H1 (cell line): ENCODE measurements at regions not wholly inside any gene's neighbourhood (a gene's known extent, or its start where the extent isn't known, plus 50 kb on each side); places are given as distances from the start of the nearest gene placed in this dataset.

Source experiments
- EP300 ChIP-seq, 2 experiments: IDR thresholded peaks; 1 replicate in 1 of 2; 2 replicates in 1 of 2; pipeline ENCODE4 v1.6.1; 2011 to 2012; ENCODE audit warnings: low read depth in 2 of 2, low read length in 2 of 2, mild to moderate bottlenecking in 2 of 2, borderline replicate concordance in 1 of 2, inconsistent platforms in 1 of 2, moderate library complexity in 1 of 2
- POLR2A ChIP-seq, 2 experiments: IDR thresholded peaks; 1 replicate in 1 of 2; 2 replicates in 1 of 2; pipeline ENCODE4 v1.6.1; 2011; ENCODE audit warnings: low read depth in 2 of 2, low read length in 2 of 2, mild to moderate bottlenecking in 2 of 2; ENCODE audit errors: control extremely low read depth in 1 of 2
- POU5F1 ChIP-seq: IDR thresholded peaks from 2 replicates; pipeline ENCODE4 v1.6.1; 2011; ENCODE audit warnings: low read depth, mild to moderate bottlenecking, low read length, moderate library complexity
- RAD21 ChIP-seq, 2 experiments: IDR thresholded peaks in 1 of 2; conservative IDR thresholded peaks in 1 of 2; 2 replicates each; pipeline ENCODE4 v1.6.1; 2011; ENCODE audit warnings: low read depth in 2 of 2, low read length in 2 of 2, improper control_type of control experiment in 1 of 2, inconsistent platforms in 1 of 2, mild to moderate bottlenecking in 1 of 2, moderate library complexity in 1 of 2
- RBBP5 ChIP-seq: IDR thresholded peaks from 2 replicates; pipeline ENCODE4 v1.7.1; 2012; ENCODE audit warnings: low read depth, mild to moderate bottlenecking, inconsistent platforms, low read length, moderate library complexity, borderline replicate concordance
- TF ChIP-seq, protein P1 (sequence below): IDR thresholded peaks from 2 replicates; pipeline ENCODE4 v1.6.1; 2012; ENCODE audit warnings: low read length, inconsistent platforms
- TF ChIP-seq, protein P2 (sequence below): fragments of 300-600 bp; sonication (generic); IDR thresholded peaks from 2 replicates; pipeline ENCODE4 v1.7.1; 2012; ENCODE audit warnings: low read length, moderate library complexity, mild to moderate bottlenecking, inconsistent platforms; ENCODE audit not compliant: insufficient replicate concordance

DNA sequence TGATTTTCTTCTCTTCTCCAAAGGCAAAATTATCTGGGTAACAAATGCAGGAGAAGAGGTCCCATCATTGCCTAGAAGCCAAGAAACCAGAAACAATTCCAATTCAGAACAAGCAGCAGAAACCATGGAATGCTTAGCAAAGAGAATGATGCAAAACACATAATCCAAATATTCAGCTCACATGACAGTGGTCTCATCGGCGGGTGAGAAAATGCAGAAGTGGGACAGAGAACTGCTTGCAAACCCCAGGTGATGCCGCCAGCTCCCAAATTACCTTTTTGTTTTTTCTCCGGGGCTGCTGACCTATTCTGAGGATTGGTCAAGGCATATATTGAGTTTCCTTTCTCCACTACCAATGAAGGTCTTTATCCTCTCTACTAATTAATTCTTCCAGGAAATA lies 99.7 kb downstream of the ZNF22 start (continued):
- TF ChIP-seq EP300 (IDR thresholded peaks at IDR 0.05; ENCODE audit: borderline replicate concordance in 1 of 2, low read depth in 2 of 2, low read length in 2 of 2): no peak
- TF ChIP-seq POLR2A (IDR thresholded peaks at IDR 0.05; ENCODE audit: control extremely low read depth in 1 of 2, low read depth in 2 of 2, low read length in 2 of 2): no peak
- TF ChIP-seq POU5F1: no peak
- no peak for TF ChIP-seq RAD21 (IDR thresholded peaks at IDR 0.05 in 1 of 2, conservative IDR thresholded peaks at IDR 0.05 in 1 of 2; ENCODE audit: low read depth in 2 of 2, low read length in 2 of 2)
- TF ChIP-seq, protein P1, sequence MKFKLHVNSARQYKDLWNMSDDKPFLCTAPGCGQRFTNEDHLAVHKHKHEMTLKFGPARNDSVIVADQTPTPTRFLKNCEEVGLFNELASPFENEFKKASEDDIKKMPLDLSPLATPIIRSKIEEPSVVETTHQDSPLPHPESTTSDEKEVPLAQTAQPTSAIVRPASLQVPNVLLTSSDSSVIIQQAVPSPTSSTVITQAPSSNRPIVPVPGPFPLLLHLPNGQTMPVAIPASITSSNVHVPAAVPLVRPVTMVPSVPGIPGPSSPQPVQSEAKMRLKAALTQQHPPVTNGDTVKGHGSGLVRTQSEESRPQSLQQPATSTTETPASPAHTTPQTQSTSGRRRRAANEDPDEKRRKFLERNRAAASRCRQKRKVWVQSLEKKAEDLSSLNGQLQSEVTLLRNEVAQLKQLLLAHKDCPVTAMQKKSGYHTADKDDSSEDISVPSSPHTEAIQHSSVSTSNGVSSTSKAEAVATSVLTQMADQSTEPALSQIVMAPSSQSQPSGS: no peak
- TF ChIP-seq RBBP5: no peak
- TF ChIP-seq, protein P2, sequence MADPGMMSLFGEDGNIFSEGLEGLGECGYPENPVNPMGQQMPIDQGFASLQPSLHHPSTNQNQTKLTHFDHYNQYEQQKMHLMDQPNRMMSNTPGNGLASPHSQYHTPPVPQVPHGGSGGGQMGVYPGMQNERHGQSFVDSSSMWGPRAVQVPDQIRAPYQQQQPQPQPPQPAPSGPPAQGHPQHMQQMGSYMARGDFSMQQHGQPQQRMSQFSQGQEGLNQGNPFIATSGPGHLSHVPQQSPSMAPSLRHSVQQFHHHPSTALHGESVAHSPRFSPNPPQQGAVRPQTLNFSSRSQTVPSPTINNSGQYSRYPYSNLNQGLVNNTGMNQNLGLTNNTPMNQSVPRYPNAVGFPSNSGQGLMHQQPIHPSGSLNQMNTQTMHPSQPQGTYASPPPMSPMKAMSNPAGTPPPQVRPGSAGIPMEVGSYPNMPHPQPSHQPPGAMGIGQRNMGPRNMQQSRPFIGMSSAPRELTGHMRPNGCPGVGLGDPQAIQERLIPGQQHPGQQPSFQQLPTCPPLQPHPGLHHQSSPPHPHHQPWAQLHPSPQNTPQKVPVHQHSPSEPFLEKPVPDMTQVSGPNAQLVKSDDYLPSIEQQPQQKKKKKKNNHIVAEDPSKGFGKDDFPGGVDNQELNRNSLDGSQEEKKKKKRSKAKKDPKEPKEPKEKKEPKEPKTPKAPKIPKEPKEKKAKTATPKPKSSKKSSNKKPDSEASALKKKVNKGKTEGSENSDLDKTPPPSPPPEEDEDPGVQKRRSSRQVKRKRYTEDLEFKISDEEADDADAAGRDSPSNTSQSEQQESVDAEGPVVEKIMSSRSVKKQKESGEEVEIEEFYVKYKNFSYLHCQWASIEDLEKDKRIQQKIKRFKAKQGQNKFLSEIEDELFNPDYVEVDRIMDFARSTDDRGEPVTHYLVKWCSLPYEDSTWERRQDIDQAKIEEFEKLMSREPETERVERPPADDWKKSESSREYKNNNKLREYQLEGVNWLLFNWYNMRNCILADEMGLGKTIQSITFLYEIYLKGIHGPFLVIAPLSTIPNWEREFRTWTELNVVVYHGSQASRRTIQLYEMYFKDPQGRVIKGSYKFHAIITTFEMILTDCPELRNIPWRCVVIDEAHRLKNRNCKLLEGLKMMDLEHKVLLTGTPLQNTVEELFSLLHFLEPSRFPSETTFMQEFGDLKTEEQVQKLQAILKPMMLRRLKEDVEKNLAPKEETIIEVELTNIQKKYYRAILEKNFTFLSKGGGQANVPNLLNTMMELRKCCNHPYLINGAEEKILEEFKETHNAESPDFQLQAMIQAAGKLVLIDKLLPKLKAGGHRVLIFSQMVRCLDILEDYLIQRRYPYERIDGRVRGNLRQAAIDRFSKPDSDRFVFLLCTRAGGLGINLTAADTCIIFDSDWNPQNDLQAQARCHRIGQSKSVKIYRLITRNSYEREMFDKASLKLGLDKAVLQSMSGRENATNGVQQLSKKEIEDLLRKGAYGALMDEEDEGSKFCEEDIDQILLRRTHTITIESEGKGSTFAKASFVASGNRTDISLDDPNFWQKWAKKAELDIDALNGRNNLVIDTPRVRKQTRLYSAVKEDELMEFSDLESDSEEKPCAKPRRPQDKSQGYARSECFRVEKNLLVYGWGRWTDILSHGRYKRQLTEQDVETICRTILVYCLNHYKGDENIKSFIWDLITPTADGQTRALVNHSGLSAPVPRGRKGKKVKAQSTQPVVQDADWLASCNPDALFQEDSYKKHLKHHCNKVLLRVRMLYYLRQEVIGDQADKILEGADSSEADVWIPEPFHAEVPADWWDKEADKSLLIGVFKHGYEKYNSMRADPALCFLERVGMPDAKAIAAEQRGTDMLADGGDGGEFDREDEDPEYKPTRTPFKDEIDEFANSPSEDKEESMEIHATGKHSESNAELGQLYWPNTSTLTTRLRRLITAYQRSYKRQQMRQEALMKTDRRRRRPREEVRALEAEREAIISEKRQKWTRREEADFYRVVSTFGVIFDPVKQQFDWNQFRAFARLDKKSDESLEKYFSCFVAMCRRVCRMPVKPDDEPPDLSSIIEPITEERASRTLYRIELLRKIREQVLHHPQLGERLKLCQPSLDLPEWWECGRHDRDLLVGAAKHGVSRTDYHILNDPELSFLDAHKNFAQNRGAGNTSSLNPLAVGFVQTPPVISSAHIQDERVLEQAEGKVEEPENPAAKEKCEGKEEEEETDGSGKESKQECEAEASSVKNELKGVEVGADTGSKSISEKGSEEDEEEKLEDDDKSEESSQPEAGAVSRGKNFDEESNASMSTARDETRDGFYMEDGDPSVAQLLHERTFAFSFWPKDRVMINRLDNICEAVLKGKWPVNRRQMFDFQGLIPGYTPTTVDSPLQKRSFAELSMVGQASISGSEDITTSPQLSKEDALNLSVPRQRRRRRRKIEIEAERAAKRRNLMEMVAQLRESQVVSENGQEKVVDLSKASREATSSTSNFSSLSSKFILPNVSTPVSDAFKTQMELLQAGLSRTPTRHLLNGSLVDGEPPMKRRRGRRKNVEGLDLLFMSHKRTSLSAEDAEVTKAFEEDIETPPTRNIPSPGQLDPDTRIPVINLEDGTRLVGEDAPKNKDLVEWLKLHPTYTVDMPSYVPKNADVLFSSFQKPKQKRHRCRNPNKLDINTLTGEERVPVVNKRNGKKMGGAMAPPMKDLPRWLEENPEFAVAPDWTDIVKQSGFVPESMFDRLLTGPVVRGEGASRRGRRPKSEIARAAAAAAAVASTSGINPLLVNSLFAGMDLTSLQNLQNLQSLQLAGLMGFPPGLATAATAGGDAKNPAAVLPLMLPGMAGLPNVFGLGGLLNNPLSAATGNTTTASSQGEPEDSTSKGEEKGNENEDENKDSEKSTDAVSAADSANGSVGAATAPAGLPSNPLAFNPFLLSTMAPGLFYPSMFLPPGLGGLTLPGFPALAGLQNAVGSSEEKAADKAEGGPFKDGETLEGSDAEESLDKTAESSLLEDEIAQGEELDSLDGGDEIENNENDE: no peak
- TF ChIP-seq, all 59 proteins: peak for 0
